ENCODE measurements at regions not wholly inside any gene's neighbourhood (a gene's known extent, or its start where the extent isn't known, plus 50 kb on each side); places are given as distances from the start of the nearest gene placed in this dataset.

GRCh38 chr15:70248116-70249025 is 150.7 kb upstream of the TLE3 start:
- H3K27ac ChIP-seq (ENCODE audit: low read depth, low read length, severe bottlenecking): no peak overlapping the region
- H3K4me1 ChIP-seq (ENCODE audit: control insufficient read depth, insufficient read depth, low read length, poor library complexity, severe bottlenecking): peaks cover 16% of the 10 kb centered on the region
- H3K36me3 ChIP-seq (ENCODE audit: control insufficient read depth, insufficient read depth, low read length): no peaks in the 10 kb centered on the region
- 66 to 78% methylated on average over 6 to 7 of the region's 12 CpGs for WGBS, 2 experiments (ENCODE audit: insufficient coverage in 2 of 2)
- no peak overlapping the region for H3K4me3 ChIP-seq (ENCODE audit: extremely low read depth, insufficient read depth, low read length, poor library complexity, severe bottlenecking)
- no peaks in the 10 kb centered on the region for H3K9me3 ChIP-seq (ENCODE audit: control insufficient read depth, low read length)

GRCh38 chr15:70247281-70247680 is 149.6 kb upstream of the TLE3 start:
- Histone ChIP-seq H3K27ac (ENCODE audit: low read depth, low read length, severe bottlenecking) (no peak overlapping the region), H3K9me3 (ENCODE audit: control insufficient read depth, low read length) (no peaks in the 10 kb centered on the region), H3K36me3 (ENCODE audit: control insufficient read depth, insufficient read depth, low read length) (no peaks in the 10 kb centered on the region), H3K4me3 (ENCODE audit: extremely low read depth, insufficient read depth, low read length, poor library complexity, severe bottlenecking) (no peak overlapping the region), H3K4me1 (ENCODE audit: control insufficient read depth, insufficient read depth, low read length, poor library complexity, severe bottlenecking) (peaks cover 16% of the 10 kb centered on the region)
- 88 to 100% methylated on average over 3 to 4 of the region's 6 CpGs for WGBS, 2 experiments (ENCODE audit: insufficient coverage in 2 of 2)

- H3K36me3 ChIP-seq (ENCODE audit: control insufficient read depth, insufficient read depth, low read length): no peaks in the 10 kb centered on the region
- H3K27ac ChIP-seq (ENCODE audit: low read depth, low read length, severe bottlenecking): no peak overlapping the region
- H3K4me1 ChIP-seq (ENCODE audit: control insufficient read depth, insufficient read depth, low read length, poor library complexity, severe bottlenecking): peaks cover 16% of the 10 kb centered on the region
- no peak overlapping the region for H3K4me3 ChIP-seq (ENCODE audit: extremely low read depth, insufficient read depth, low read length, poor library complexity, severe bottlenecking)
- 94% methylated on average over 6 of the region's 8 CpGs for WGBS, 2 experiments (ENCODE audit: insufficient coverage in 2 of 2)
- H3K9me3 ChIP-seq (ENCODE audit: control insufficient read depth, low read length): no peaks in the 10 kb centered on the region
These were observed 149.0 kb upstream of the TLE3 start for GRCh38 chr15:70246623-70247220.

- no peaks in the 10 kb centered on the region for H3K9me3 ChIP-seq (ENCODE audit: control insufficient read depth, low read length)
- no peaks in the 10 kb centered on the region for H3K36me3 ChIP-seq (ENCODE audit: control insufficient read depth, insufficient read depth, low read length)
- WGBS, 2 experiments (ENCODE audit: insufficient coverage in 2 of 2): 87 to 88% methylated on average over 11 to 12 of the region's 12 CpGs
- no peak overlapping the region for H3K4me3 ChIP-seq (ENCODE audit: extremely low read depth, insufficient read depth, low read length, poor library complexity, severe bottlenecking)
- peaks cover 16% of the 10 kb centered on the region for H3K4me1 ChIP-seq (ENCODE audit: control insufficient read depth, insufficient read depth, low read length, poor library complexity, severe bottlenecking)
- no peak overlapping the region for H3K27ac ChIP-seq (ENCODE audit: low read depth, low read length, severe bottlenecking)
These were observed 148.4 kb upstream of the TLE3 start for GRCh38 chr15:70245932-70246622.

- no peaks in the 10 kb centered on the region for H3K36me3 ChIP-seq (ENCODE audit: control insufficient read depth, insufficient read depth, low read length)
- no peaks in the 10 kb centered on the region for H3K9me3 ChIP-seq (ENCODE audit: control insufficient read depth, low read length)
- WGBS, 2 experiments (ENCODE audit: insufficient coverage in 2 of 2): 90 to 91% methylated on average over 5 of the region's 9 CpGs
These were observed 147.3 kb upstream of the TLE3 start for GRCh38 chr15:70244978-70245542.

GRCh38 chr15:70243686-70244540 is 146.2 kb upstream of the TLE3 start:
- no peaks in the 10 kb centered on the region for H3K9me3 ChIP-seq (ENCODE audit: control insufficient read depth, low read length)
- no peak overlapping the region for H3K27ac ChIP-seq (ENCODE audit: low read depth, low read length, severe bottlenecking)
- 86 to 90% methylated on average over 5 to 7 of the region's 7 CpGs for WGBS, 2 experiments (ENCODE audit: insufficient coverage in 2 of 2)
- peaks cover 16% of the 10 kb centered on the region for H3K4me1 ChIP-seq (ENCODE audit: control insufficient read depth, insufficient read depth, low read length, poor library complexity, severe bottlenecking)
- H3K36me3 ChIP-seq (ENCODE audit: control insufficient read depth, insufficient read depth, low read length): no peaks in the 10 kb centered on the region
- no peak overlapping the region for H3K4me3 ChIP-seq (ENCODE audit: extremely low read depth, insufficient read depth, low read length, poor library complexity, severe bottlenecking)

More at GRCh38 chr15:70244978-70245542, 147.3 kb upstream of the TLE3 start:
- Histone ChIP-seq H3K27ac (ENCODE audit: low read depth, low read length, severe bottlenecking) (no peak overlapping the region), H3K4me3 (ENCODE audit: extremely low read depth, insufficient read depth, low read length, poor library complexity, severe bottlenecking) (no peak overlapping the region), H3K4me1 (ENCODE audit: control insufficient read depth, insufficient read depth, low read length, poor library complexity, severe bottlenecking) (peaks cover 16% of the 10 kb centered on the region)

GRCh38 chr15:70242951-70243685 is 145.4 kb upstream of the TLE3 start:
- no peak overlapping the region for H3K4me3 ChIP-seq (ENCODE audit: extremely low read depth, insufficient read depth, low read length, poor library complexity, severe bottlenecking)
- 77 to 94% methylated on average over 7 to 10 of the region's 10 CpGs for WGBS, 2 experiments (ENCODE audit: insufficient coverage in 2 of 2)
- H3K9me3 ChIP-seq (ENCODE audit: control insufficient read depth, low read length): no peaks in the 10 kb centered on the region
- H3K27ac ChIP-seq (ENCODE audit: low read depth, low read length, severe bottlenecking): no peak overlapping the region
- H3K36me3 ChIP-seq (ENCODE audit: control insufficient read depth, insufficient read depth, low read length): no peaks in the 10 kb centered on the region
- peaks cover 11% of the 10 kb centered on the region for H3K4me1 ChIP-seq (ENCODE audit: control insufficient read depth, insufficient read depth, low read length, poor library complexity, severe bottlenecking)

- Histone ChIP-seq H3K4me1 (ENCODE audit: control insufficient read depth, insufficient read depth, low read length, poor library complexity, severe bottlenecking) (peaks cover 5% of the 10 kb centered on the region), H3K4me3 (ENCODE audit: extremely low read depth, insufficient read depth, low read length, poor library complexity, severe bottlenecking) (no peak overlapping the region), H3K27ac (ENCODE audit: low read depth, low read length, severe bottlenecking) (no peak overlapping the region), H3K36me3 (ENCODE audit: control insufficient read depth, insufficient read depth, low read length) (no peaks in the 10 kb centered on the region), H3K9me3 (ENCODE audit: control insufficient read depth, low read length) (no peaks in the 10 kb centered on the region)
- 92 to 94% methylated on average over 11 of the region's 11 CpGs for WGBS, 2 experiments (ENCODE audit: insufficient coverage in 2 of 2)
These were observed 144.0 kb upstream of the TLE3 start for GRCh38 chr15:70241561-70242320.

GRCh38 chr15:70240820-70241430 is 143.2 kb upstream of the TLE3 start:
- H3K4me3 ChIP-seq (ENCODE audit: extremely low read depth, insufficient read depth, low read length, poor library complexity, severe bottlenecking): no peak overlapping the region
- H3K36me3 ChIP-seq (ENCODE audit: control insufficient read depth, insufficient read depth, low read length): no peaks in the 10 kb centered on the region
- no peak overlapping the region for H3K27ac ChIP-seq (ENCODE audit: low read depth, low read length, severe bottlenecking)
- no peaks in the 10 kb centered on the region for H3K4me1 ChIP-seq (ENCODE audit: control insufficient read depth, insufficient read depth, low read length, poor library complexity, severe bottlenecking)
- 97% methylated on average over 11 of the region's 12 CpGs for WGBS, 2 experiments (ENCODE audit: insufficient coverage in 2 of 2)
- H3K9me3 ChIP-seq (ENCODE audit: control insufficient read depth, low read length): no peaks in the 10 kb centered on the region

Data from mesodermal cell (in vitro differentiated cells).